ENCODE measurements at regions not wholly inside any gene's neighbourhood (a gene's known extent, or its start where the extent isn't known, plus 50 kb on each side); places are given as distances from the start of the nearest gene placed in this dataset.

GRCh38 chr3:35549690-35550089 lies 89.6 kb upstream of the ARPP21 start:
- no peaks in the 10 kb centered on the region for H3K4me1 Mint-ChIP-seq (ENCODE audit: low read depth)
- ATAC-seq: no peak
- H3K27me3 Mint-ChIP-seq (ENCODE audit: low read depth): no peaks in the 10 kb centered on the region
- H3K4me3 Mint-ChIP-seq: no peak overlapping the region
- no peak for DNase-seq
- peaks cover 5% of the 10 kb centered on the region for H3K9me3 Mint-ChIP-seq
- H3K36me3 Mint-ChIP-seq (ENCODE audit: insufficient read depth): no peaks in the 10 kb centered on the region

GRCh38 chr3:35562141-35562540 lies 77.2 kb upstream of the ARPP21 start:
- DNase-seq: no peak
- ATAC-seq: no peak
- Mint-ChIP-seq H3K4me3 (no peak overlapping the region), H3K4me1 (ENCODE audit: low read depth) (no peaks in the 10 kb centered on the region), H3K27me3 (ENCODE audit: low read depth) (no peaks in the 10 kb centered on the region), H3K36me3 (ENCODE audit: insufficient read depth) (no peaks in the 10 kb centered on the region), H3K9me3 (peaks cover 9% of the 10 kb centered on the region)

GRCh38 chr3:35565048-35565447 lies 74.3 kb upstream of the ARPP21 start:
- no peak for DNase-seq
- no peak overlapping the region for H3K4me3 Mint-ChIP-seq
- no peak for ATAC-seq
- no peaks in the 10 kb centered on the region for H3K27me3 Mint-ChIP-seq (ENCODE audit: low read depth)
- H3K36me3 Mint-ChIP-seq (ENCODE audit: insufficient read depth): no peaks in the 10 kb centered on the region
- no peaks in the 10 kb centered on the region for H3K4me1 Mint-ChIP-seq (ENCODE audit: low read depth)
- no peaks in the 10 kb centered on the region for H3K9me3 Mint-ChIP-seq
